SJCRH30 (cell line): ENCODE measurements at regions not wholly inside any gene's neighbourhood (a gene's known extent, or its start where the extent isn't known, plus 50 kb on each side); places are given as distances from the start of the nearest gene placed in this dataset.
A peak's percentile ranks its signal among the peaks of the same experiment; 100 is the strongest.
"Not testable (repeated sequence)": the region's sequence is repeated elsewhere in the genome, so short reads cannot be mapped to it uniquely, and the experiment has no call there.

Source experiments
- DNase-seq, 2 experiments: peaks; one replicate each; pipeline ENCODE4 v3.0.0-alpha.2; 2015 to 2020
- H3K27ac ChIP-seq: fragments of 250-450 bp; sonication (Bioruptor Pico); 2 replicates; pipeline ENCODE4 v1.5.1; 2020; ENCODE audit warnings: mild to moderate bottlenecking, moderate library complexity
- H3K27me3 ChIP-seq: fragments of 250-450 bp; sonication (Bioruptor Pico); 2 replicates; pipeline ENCODE4 v1.5.1; 2020; ENCODE audit warnings: mild to moderate bottlenecking, moderate library complexity
- H3K36me3 ChIP-seq: fragments of 250-450 bp; sonication (Bioruptor Pico); 2 replicates; pipeline ENCODE4 v1.5.1; 2020; ENCODE audit warnings: mild to moderate bottlenecking, moderate library complexity
- H3K4me1 ChIP-seq: fragments of 250-450 bp; sonication (Bioruptor Pico); 2 replicates; pipeline ENCODE4 v1.5.1; 2020; ENCODE audit warnings: mild to moderate bottlenecking, moderate library complexity
- H3K4me3 ChIP-seq: fragments of 250-450 bp; sonication (Bioruptor Pico); 2 replicates; pipeline ENCODE4 v1.5.1; 2020; ENCODE audit warnings: mild to moderate bottlenecking, moderate library complexity
- H3K9me3 ChIP-seq: fragments of 250-450 bp; sonication (Bioruptor Pico); replicated peaks from 2 replicates; pipeline ENCODE4 v1.5.1; 2020; ENCODE audit warnings: mild to moderate bottlenecking, moderate library complexity

DNA sequence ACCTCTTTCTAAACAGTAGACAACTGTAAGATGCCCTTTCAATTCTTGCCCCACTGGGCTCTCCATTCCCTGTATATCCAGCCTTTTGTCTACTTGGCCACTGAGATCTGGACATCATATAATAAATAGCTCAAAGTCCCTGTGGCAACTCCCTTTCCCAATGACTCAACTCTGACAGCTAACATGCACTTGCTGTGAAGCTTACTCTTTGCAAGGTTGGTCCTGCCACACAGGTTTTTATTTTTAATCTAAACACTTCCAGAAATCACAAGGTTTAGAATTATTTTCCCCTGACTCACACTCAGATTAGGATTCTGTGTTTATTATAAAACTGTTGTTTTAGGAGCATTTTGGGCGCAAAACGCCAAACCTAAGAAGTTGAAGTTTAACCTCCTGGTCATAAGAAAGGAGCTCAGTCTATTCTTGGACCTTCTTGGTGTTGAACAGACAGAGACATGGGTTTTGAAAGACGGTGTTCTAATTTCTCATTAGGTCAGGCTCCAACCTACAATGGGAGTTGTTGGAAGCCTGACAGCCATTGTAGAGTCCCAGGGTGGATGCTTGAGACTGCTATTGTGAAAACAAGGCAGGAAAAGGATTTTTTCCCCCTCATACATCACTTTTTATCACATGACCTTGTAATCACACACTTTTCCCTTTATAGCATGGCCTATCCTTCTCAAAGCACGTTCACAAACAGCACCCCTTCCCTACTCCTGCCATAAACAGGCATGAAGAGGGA is 124.7 kb upstream of the SERPINE2 start:
- no peak for DNase-seq
- no peaks in the 10 kb centered on the region for H3K36me3 ChIP-seq

DNA sequence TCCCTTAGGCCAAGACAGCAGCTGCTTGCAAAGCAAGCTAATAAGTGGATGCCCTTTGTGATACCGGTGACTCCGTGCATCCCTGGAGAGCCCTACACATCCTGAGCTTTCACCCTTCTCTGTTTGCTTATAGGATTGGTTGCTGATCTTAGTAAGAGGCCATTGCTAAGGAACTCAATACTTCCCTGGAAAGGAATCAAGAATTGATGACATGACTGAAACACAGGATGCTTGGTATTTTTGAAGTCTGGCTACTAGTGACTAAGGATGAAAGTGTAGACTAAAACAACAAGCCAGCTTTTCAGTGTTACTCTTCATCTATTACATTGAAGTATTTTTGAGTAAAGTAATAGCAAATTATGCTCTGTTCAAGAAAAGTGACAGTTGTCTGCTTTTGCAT is 123.0 kb upstream of the SERPINE2 start:
- no peak overlapping the region for H3K27ac ChIP-seq
- no peaks in the 10 kb centered on the region for H3K4me1 ChIP-seq
- no peaks in the 10 kb centered on the region for H3K36me3 ChIP-seq
- H3K9me3 ChIP-seq: no peaks in the 10 kb centered on the region
- no peaks in the 10 kb centered on the region for H3K27me3 ChIP-seq
- DNase-seq: no peak
- H3K4me3 ChIP-seq: no peak overlapping the region

More for the DNA sequence above, 124.7 kb upstream of the SERPINE2 start:
- no peaks in the 10 kb centered on the region for H3K9me3 ChIP-seq
- no peaks in the 10 kb centered on the region for H3K27me3 ChIP-seq
- no peak overlapping the region for H3K4me3 ChIP-seq
- no peak overlapping the region for H3K27ac ChIP-seq
- no peaks in the 10 kb centered on the region for H3K4me1 ChIP-seq

DNA sequence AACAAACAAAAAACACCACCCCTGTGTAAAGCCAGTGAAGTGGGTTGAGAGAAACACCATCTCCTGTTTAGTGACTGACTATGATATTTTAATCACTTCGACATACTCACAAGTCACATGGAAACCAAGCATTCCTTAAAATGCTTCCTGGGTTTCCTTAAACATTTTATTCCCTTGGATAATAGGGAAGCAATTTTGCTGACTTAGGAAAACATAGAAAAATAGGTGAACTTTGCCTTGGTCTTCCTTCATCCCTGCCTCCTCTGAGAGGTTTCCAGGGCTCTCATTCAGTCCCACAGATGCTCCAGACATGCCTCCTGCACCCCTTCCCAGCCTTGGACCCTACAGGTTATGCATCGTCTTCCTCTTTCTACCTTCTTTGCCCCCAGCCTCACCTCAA is 122.6 kb upstream of the SERPINE2 start:
- no peak overlapping the region for H3K27ac ChIP-seq
- H3K4me1 ChIP-seq: no peaks in the 10 kb centered on the region
- DNase-seq: no peak

DNA sequence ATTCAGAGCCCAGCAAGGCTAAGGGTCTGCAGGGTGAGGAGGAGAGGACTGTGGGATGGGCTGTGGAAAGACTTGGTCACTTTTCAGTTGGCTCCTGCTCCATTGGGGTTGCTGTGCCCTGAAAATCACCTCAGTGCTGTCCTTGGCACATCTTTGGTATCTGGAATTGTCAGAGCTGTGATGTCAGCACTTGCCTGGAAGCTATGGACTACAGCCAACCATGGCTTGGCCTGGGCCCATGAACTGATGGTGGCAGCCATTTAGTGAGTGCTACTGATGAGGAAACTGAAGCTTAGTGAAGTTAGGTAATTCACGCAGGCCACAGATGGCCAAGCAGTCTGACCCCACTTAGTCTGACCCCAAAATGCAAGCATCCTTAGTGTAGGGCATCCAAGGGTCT is 121.8 kb upstream of the SERPINE2 start:
- Histone ChIP-seq H3K4me3 (no peak overlapping the region), H3K27ac (no peak overlapping the region), H3K36me3 (no peaks in the 10 kb centered on the region), H3K4me1 (no peaks in the 10 kb centered on the region; the same call in 1 of the 2 replicates), H3K27me3 (no peaks in the 10 kb centered on the region), H3K9me3 (no peaks in the 10 kb centered on the region)
- DNase-seq: no peak

More for the DNA sequence above, 122.6 kb upstream of the SERPINE2 start:
- no peaks in the 10 kb centered on the region for H3K36me3 ChIP-seq
- H3K27me3 ChIP-seq: no peaks in the 10 kb centered on the region
- H3K4me3 ChIP-seq: no peak overlapping the region
- no peaks in the 10 kb centered on the region for H3K9me3 ChIP-seq

DNA sequence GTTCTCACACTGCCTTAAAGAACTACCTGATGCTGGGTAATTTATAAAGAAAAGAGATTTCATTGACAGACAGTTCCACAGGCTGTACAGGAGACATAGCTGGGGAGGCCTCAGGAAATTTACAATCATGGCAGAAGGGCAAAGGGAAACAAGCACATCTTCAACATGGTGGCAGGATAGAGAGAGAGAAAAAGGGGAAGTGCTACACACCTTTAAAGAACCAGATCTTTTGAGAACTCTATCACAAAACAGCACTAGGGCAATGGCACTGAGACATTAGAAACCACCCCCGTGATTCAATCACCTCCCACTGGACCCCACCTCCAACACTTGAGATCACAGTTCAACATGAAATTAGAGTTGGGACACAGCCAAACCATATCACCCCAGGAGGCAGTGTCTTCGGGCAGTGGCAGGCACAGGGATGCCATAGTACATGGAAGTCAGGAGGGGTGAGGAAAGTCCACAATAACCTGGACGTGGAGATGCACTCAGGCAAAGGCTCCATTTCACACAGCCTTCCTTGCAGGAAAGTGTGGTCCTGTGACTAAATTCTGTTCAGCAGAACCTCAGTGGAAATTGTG is 120.4 kb upstream of the SERPINE2 start:
- no peak overlapping the region for H3K4me3 ChIP-seq
- no peak overlapping the region for H3K27ac ChIP-seq
- no peak for DNase-seq
- H3K27me3 ChIP-seq: no peaks in the 10 kb centered on the region
- no peaks in the 10 kb centered on the region for H3K9me3 ChIP-seq
- H3K4me1 ChIP-seq: no peaks in the 10 kb centered on the region; the same call in 1 of the 2 replicates
- H3K36me3 ChIP-seq: no peaks in the 10 kb centered on the region

DNA sequence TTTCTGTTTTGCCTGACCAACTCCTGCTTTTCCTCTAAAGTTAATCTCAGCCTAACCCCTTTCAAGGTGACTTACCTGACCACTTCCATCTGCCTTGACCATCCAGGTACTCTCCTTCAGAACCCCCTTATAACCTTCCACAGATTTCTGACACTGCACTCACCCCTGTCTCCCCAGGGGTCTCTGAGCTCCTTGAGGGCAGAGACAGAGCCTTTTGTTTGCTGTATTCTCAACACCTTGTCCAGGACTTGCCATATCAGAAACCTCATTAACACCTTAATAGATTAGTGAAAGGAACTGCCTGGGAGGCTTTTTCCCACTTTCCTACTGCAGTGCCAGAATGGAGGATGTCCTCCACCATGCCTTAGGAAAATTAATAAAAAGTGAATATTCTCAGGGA is 119.7 kb upstream of the SERPINE2 start:
- no peak for DNase-seq
- H3K27me3 ChIP-seq: no peaks in the 10 kb centered on the region
- no peak overlapping the region for H3K4me3 ChIP-seq
- no peaks in the 10 kb centered on the region for H3K36me3 ChIP-seq
- no peak overlapping the region for H3K27ac ChIP-seq
- no peaks in the 10 kb centered on the region; the same call in 1 of the 2 replicates for H3K4me1 ChIP-seq
- H3K9me3 ChIP-seq: no peaks in the 10 kb centered on the region

DNA sequence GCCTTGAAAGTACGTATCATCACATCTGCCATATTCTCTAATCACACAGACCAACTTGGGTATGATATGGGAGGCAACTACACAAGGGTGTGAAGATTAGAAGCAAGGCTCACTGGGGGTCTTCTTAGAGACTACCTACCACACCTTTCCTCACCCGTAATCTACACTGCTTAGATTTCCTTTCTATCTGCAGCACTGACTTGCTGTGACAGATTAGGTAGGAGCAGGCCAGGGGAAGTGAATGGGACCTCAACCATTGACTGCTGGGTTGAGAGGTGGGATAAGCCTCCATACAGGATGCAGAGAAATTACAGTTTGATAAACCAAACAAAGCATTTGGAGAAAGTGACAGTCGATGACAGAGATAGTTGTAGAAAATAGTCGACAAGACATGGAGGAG is 119.0 kb upstream of the SERPINE2 start:
- Histone ChIP-seq H3K36me3 (no peaks in the 10 kb centered on the region), H3K4me3 (no peak overlapping the region), H3K9me3 (no peaks in the 10 kb centered on the region), H3K27ac (no peak overlapping the region), H3K27me3 (no peaks in the 10 kb centered on the region), H3K4me1 (no peaks in the 10 kb centered on the region; the same call in 1 of the 2 replicates)
- no peak for DNase-seq

DNA sequence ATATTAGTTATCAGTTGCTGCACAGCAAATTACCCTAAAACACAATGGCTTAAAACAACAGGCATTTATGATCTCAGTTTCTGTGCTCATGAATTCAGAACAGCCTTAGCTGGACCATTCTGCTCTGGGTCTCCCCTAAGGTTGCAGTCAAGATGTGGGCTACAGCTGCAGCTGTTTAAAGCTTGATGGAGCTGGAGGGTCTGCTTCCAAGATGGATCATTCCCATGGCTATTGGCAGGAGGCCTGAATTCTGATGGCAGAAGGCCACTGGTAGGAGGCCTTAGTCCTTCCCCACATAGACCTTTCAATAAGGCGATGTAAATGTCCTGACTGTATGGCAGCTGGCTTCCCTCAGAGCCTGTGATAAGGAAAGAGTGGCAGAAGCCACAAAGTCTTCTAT is 118.6 kb upstream of the SERPINE2 start:
- Histone ChIP-seq H3K27ac (no peak overlapping the region), H3K36me3 (no peaks in the 10 kb centered on the region), H3K9me3 (no peaks in the 10 kb centered on the region), H3K27me3 (no peaks in the 10 kb centered on the region), H3K4me1 (no peaks in the 10 kb centered on the region; the same call in 1 of the 2 replicates), H3K4me3 (no peak overlapping the region)
- no peak for DNase-seq

DNA sequence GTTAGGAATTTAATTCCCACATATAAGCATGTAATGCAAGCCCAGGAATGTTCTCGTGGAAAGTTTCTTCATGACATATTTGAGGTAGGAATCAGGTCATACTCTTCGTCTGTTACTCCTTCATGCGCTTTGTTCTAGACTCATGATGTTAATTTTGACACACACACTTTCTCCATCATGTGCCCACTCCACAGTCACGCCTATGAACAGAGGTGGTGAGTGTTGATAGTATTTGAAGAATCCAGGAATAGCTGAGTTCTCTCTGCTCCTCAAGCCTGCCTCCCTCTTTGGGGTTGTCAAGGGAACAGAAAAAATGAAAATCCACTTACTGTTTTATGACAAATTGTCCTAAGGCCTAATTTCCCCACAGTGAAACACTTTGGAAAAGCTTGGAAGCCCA is 117.3 kb upstream of the SERPINE2 start:
- Histone ChIP-seq H3K27ac (no peak overlapping the region), H3K36me3 (no peaks in the 10 kb centered on the region), H3K4me3 (no peak overlapping the region), H3K4me1 (no peaks in the 10 kb centered on the region; the same call in 1 of the 2 replicates), H3K9me3 (no peaks in the 10 kb centered on the region), H3K27me3 (no peaks in the 10 kb centered on the region)
- no peak for DNase-seq

DNA sequence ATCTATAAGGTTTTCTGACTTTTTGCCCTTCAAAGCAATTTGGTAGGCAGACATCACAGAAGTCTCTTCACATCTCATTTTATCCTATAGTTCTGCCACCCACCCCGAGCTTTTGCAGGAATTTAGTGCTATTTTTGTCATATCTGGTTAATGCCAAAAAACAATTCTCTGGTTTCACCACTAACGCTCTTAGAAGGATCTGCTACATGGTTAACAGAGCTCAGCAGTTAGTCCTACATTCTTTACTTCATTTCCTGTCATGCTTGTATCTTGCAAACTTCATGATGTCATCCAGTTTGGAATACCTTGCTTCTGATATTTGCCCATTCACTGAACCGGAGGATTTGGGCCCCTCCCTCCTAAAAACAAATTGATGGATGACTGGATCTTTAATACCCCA is 116.8 kb upstream of the SERPINE2 start:
- Histone ChIP-seq H3K36me3 (no peaks in the 10 kb centered on the region), H3K27ac (no peak overlapping the region)
- DNase-seq: no peak

DNA sequence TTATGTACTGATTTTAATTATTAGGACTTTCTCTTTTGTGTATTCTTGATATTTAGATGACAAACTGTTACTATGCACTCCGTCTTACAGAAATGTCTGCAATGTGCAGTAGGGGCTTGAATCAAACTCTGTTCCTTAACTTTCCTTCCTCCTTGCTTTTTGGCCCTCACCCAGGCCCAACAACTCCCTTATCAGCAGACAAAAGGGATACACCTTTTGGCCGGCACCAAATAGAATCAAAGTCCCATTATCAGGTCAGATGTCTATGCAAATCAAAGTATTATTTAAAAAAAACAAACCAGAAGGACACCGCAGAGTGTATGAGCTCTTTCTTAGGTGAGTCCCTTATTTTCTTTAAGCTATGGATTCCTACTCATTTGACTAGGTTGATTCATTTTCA is 116.3 kb upstream of the SERPINE2 start:
- Histone ChIP-seq H3K4me3 (no peak overlapping the region), H3K27ac (no peak overlapping the region), H3K9me3 (no peaks in the 10 kb centered on the region), H3K4me1 (no peaks in the 10 kb centered on the region; the same call in 1 of the 2 replicates), H3K27me3 (no peaks in the 10 kb centered on the region), H3K36me3 (no peaks in the 10 kb centered on the region)
- no peak for DNase-seq

More for the DNA sequence above, 116.8 kb upstream of the SERPINE2 start:
- Histone ChIP-seq H3K9me3 (no peaks in the 10 kb centered on the region), H3K4me1 (no peaks in the 10 kb centered on the region; the same call in 1 of the 2 replicates), H3K27me3 (no peaks in the 10 kb centered on the region), H3K4me3 (no peak overlapping the region)

DNA sequence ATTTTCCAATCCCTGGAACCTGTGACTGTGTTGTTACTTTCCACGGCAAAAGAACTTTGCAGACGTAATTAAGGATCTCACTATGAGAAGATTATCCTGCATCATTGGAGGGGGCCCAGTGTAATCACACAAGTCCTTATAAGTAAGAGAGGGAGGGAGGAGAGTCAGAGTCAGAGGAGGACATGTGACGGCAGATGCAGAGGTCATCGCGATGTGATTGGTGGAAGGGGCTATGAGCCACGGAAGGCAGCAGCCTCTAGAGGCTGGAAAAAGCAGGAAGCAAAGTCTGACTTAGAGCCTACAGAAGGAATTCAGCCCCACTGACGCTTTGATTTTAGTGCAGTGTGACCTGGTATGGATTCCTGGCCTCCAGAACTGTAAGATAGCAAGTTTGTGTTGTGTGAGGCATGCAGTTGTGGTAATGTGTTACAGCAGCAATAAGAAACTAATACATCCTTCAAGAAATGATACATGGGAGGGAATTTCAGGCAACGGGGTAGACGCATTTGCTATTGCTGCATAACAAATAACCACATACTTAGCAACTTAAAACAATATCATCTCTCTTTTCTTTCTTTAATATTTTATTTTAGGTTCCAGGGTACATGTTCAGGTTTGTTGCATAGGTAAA is 112.7 kb upstream of the SERPINE2 start:
- H3K4me3 ChIP-seq: no peak overlapping the region
- no peaks in the 10 kb centered on the region for H3K9me3 ChIP-seq
- no peaks in the 10 kb centered on the region for H3K36me3 ChIP-seq
- no peak overlapping the region for H3K27ac ChIP-seq
- H3K27me3 ChIP-seq: no peaks in the 10 kb centered on the region
- no peaks in the 10 kb centered on the region; the same call in 1 of the 2 replicates for H3K4me1 ChIP-seq
- DNase-seq: peak in 1 of 2 experiments; percentile 10

DNA sequence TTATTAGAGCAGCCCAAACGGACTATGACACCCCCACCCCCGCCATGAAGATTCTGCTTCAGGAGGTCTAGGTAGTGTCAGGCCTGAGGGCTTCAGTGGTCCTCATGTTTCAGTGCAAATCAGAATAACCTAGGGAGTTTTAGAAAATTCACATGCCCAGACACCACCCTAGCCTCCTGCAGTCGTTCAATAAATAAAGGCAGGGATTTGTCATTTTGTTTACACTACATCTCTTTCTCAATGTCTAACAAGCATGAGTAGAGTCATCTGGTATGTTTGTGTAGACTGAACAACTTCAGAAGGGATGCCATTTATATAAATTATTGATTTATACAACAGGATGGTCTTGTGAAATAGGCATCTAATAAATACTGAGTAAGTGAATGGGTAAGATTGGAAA is 112.1 kb upstream of the SERPINE2 start:
- Histone ChIP-seq H3K4me1 (no peaks in the 10 kb centered on the region; the same call in 1 of the 2 replicates), H3K4me3 (no peak overlapping the region), H3K27me3 (no peaks in the 10 kb centered on the region), H3K27ac (no peak overlapping the region), H3K9me3 (no peaks in the 10 kb centered on the region), H3K36me3 (no peaks in the 10 kb centered on the region)
- DNase-seq: no peak

DNA sequence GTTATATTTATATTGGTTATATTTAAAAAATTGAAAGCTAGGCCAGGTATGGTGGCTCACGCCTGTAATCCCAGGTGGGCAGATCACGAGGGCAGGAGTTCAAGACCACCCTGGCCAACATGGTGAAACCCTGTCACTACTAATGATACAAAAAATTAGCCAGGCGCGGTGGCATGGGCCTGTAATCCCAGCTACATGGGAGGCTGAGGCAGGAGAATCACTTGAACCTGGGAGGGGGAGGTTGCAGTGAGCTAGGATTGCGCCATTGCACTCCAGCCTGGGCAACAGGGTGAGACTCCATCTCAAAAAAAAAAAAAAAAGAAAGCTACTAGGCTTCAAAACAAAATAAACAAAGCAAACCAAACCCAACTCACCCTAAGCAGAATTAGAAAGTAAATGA is 109.0 kb upstream of the SERPINE2 start:
- not testable (repeated sequence) for H3K9me3 ChIP-seq, H3K4me1 ChIP-seq, H3K36me3 ChIP-seq, H3K27me3 ChIP-seq, H3K27ac ChIP-seq, DNase-seq, H3K4me3 ChIP-seq

DNA sequence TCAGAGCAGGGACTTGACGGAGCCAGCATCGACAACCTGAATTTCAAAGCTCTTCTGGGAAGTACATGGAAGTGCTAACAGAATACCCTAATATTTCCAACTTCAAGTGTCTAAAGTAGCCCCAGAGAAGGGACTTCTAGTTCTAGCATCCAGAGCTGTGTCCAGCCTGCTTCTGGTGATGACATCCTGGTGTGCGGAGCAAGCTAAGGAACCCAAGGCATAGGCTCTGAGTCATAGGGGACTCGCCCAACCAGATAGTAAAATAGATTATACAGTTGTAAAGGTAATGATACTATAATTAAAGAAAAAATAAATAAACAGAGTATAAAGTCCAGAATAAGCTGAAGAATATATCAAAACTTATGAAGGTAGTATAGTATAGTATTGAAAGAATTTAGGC is 108.1 kb upstream of the SERPINE2 start:
- H3K27me3 ChIP-seq: no peaks in the 10 kb centered on the region

More for the DNA sequence above, 108.1 kb upstream of the SERPINE2 start:
- Histone ChIP-seq H3K4me3 (no peak overlapping the region), H3K27ac (no peak overlapping the region), H3K36me3 (no peaks in the 10 kb centered on the region), H3K4me1 (no peaks in the 10 kb centered on the region), H3K9me3 (no peaks in the 10 kb centered on the region)
- no peak for DNase-seq
